GM23338 (cell line): ENCODE measurements at regions not wholly inside any gene's neighbourhood (a gene's known extent, or its start where the extent isn't known, plus 50 kb on each side); places are given as distances from the start of the nearest gene placed in this dataset.

Experiments
- ATAC-seq: fragments of 200-7000 bp; cut with Tn5 transposase; 3 replicates; pipeline ENCODE4 v1.9.1; 2020
- DNase-seq: peaks from one replicate; pipeline ENCODE4 v3.0.0-alpha.2; 2015; ENCODE audit warnings: low spot score
- H2AFZ ChIP-seq: fragments of 200-600 bp; sonication (generic); 2 replicates; pipeline ENCODE4 v1.8.0; 2016; ENCODE audit warnings: antibody characterized with exemption, mild to moderate bottlenecking, moderate library complexity
- H3F3A ChIP-seq: fragments of 200-600 bp; sonication (generic); replicated peaks from 2 replicates; pipeline ENCODE4 v1.8.0; 2017; ENCODE audit warnings: antibody characterized with exemption, mixed run types, low read depth
- H3K27ac ChIP-seq: fragments of 200-600 bp; sonication (generic); 2 replicates; pipeline ENCODE4 v1.6.1; 2016; ENCODE audit warnings: low read depth
- H3K27me3 ChIP-seq: fragments of 200-600 bp; sonication (generic); 2 replicates; pipeline ENCODE4 v1.8.0; 2016; ENCODE audit warnings: mild to moderate bottlenecking, mixed run types, moderate library complexity; ENCODE audit not compliant: insufficient read depth
- H3K36me3 ChIP-seq: fragments of 200-600 bp; sonication (generic); 2 replicates; pipeline ENCODE4 v1.8.0; 2016; ENCODE audit warnings: mild to moderate bottlenecking; ENCODE audit not compliant: insufficient read depth
- H3K4me1 ChIP-seq: fragments of 200-600 bp; sonication (generic); 2 replicates; pipeline ENCODE4 v1.8.0; 2016; ENCODE audit warnings: mild to moderate bottlenecking, moderate library complexity; ENCODE audit not compliant: insufficient read depth
- H3K4me2 ChIP-seq: fragments of 200-600 bp; sonication (generic); 2 replicates; pipeline ENCODE4 v1.7.1; 2017; ENCODE audit warnings: mixed run types
- H3K4me3 ChIP-seq: fragments of 200-600 bp; sonication (generic); 2 replicates; pipeline ENCODE4 v1.6.1; 2016; ENCODE audit warnings: mixed run types
- H3K79me2 ChIP-seq: fragments of 200-600 bp; sonication (generic); replicated peaks from 2 replicates; pipeline ENCODE4 v1.8.0; 2017; ENCODE audit warnings: mild to moderate bottlenecking; ENCODE audit not compliant: insufficient read depth
- H3K9me2 ChIP-seq: fragments of 200-600 bp; sonication (generic); 2 replicates; pipeline ENCODE4 v1.8.0; 2017; ENCODE audit not compliant: insufficient read depth
- H4K20me1 ChIP-seq: fragments of 200-600 bp; sonication (generic); replicated peaks from 2 replicates; pipeline ENCODE4 v1.8.0; 2017; ENCODE audit warnings: mild to moderate bottlenecking; ENCODE audit not compliant: insufficient read depth
- H3K27ac Mint-ChIP-seq: 2 replicates; pipeline ENCODE4 v1.8.0; 2020; ENCODE audit warnings: inconsistent platforms, mild to moderate bottlenecking, moderate library complexity, mixed read lengths
- H3K27me3 Mint-ChIP-seq: 3 replicates; pipeline ENCODE4 v1.8.0; 2022; ENCODE audit warnings: low read depth, mild to moderate bottlenecking, moderate library complexity, mixed read lengths, inconsistent platforms; ENCODE audit not compliant: insufficient read depth, poor library complexity
- H3K36me3 Mint-ChIP-seq: 3 replicates; pipeline ENCODE4 v1.8.0; 2021; ENCODE audit warnings: low read depth, mild to moderate bottlenecking, inconsistent platforms, moderate library complexity, mixed read lengths
- H3K4me1 Mint-ChIP-seq: 3 replicates; pipeline ENCODE4 v1.8.0; 2020; ENCODE audit warnings: mild to moderate bottlenecking, inconsistent platforms, mixed read lengths
- H3K4me3 Mint-ChIP-seq: 3 replicates; pipeline ENCODE4 v1.8.0; 2021; ENCODE audit warnings: moderate library complexity, mild to moderate bottlenecking, inconsistent platforms, mixed read lengths
- H3K9me3 Mint-ChIP-seq: 3 replicates; pipeline ENCODE4 v1.8.0; 2020; ENCODE audit warnings: moderate library complexity, mild to moderate bottlenecking, inconsistent platforms, mixed read lengths
- CREB1 ChIP-seq: fragments of 250-450 bp; sonication (Bioruptor Pico); IDR thresholded peaks from 2 replicates; pipeline ENCODE4 v1.5.0; 2020; ENCODE audit warnings: low read depth, mild to moderate bottlenecking, moderate library complexity
- CTCF ChIP-seq, 2 experiments: fragments of 200-600 bp in 1 of 2; sonication (generic) in 1 of 2; conservative IDR thresholded peaks; 2 replicates each; pipeline versions ENCODE4 v1.5.1 to v1.6.1; 2016 to 2017; ENCODE audit warnings: antibody characterized with exemption in 2 of 2, low read depth in 2 of 2, mild to moderate bottlenecking in 2 of 2, moderate library complexity in 1 of 2
- ETS1 ChIP-seq: IDR thresholded peaks from 2 replicates; pipeline ENCODE4 v1.6.1; 2016; ENCODE audit warnings: antibody characterized with exemption
- EZH2 ChIP-seq: fragments of 200-600 bp; sonication (generic); IDR thresholded peaks from one replicate; pipeline ENCODE4 v1.8.0; 2017; ENCODE audit warnings: antibody characterized with exemption, mild to moderate bottlenecking, low read depth; ENCODE audit not compliant: unreplicated experiment
- EZH2phosphoT487 ChIP-seq: fragments of 200-600 bp; sonication (generic); IDR thresholded peaks from one replicate; pipeline ENCODE4 v1.8.1; 2018; ENCODE audit warnings: antibody characterized with exemption; ENCODE audit not compliant: unreplicated experiment
- JUNB ChIP-seq: IDR thresholded peaks from one replicate; pipeline ENCODE4 v1.6.1; 2016; ENCODE audit warnings: antibody characterized with exemption; ENCODE audit not compliant: unreplicated experiment
- NANOG ChIP-seq: IDR thresholded peaks from 2 replicates; pipeline ENCODE4 v1.6.1; 2016; ENCODE audit warnings: antibody characterized with exemption, borderline replicate concordance
- POLR2AphosphoS5 ChIP-seq: IDR thresholded peaks from 2 replicates; pipeline ENCODE4 v1.6.1; 2016; ENCODE audit warnings: antibody characterized with exemption, low read depth
- REST ChIP-seq: IDR thresholded peaks from one replicate; pipeline ENCODE4 v1.6.1; 2018; ENCODE audit warnings: antibody characterized with exemption; ENCODE audit not compliant: unreplicated experiment
- STAT1 ChIP-seq: IDR thresholded peaks from one replicate; pipeline ENCODE4 v1.6.1; 2016; ENCODE audit warnings: antibody characterized with exemption; ENCODE audit not compliant: unreplicated experiment
- ZNF114 ChIP-seq: fragments of 250-450 bp; sonication (Bioruptor Pico); IDR thresholded peaks from 2 replicates; pipeline ENCODE4 v1.5.0; 2020; ENCODE audit warnings: mild to moderate bottlenecking, moderate library complexity
- ZNF331 ChIP-seq: fragments of 250-450 bp; sonication (Bioruptor Pico); IDR thresholded peaks from 2 replicates; pipeline ENCODE4 v1.5.0; 2020; ENCODE audit warnings: low read depth, mild to moderate bottlenecking, moderate library complexity
- ZNF462 ChIP-seq: fragments of 250-450 bp; sonication (Bioruptor Pico); IDR thresholded peaks from 2 replicates; pipeline ENCODE4 v1.5.0; 2020; ENCODE audit warnings: mild to moderate bottlenecking, moderate library complexity

GRCh38 chr4:32790803-32791202, 2070.6 kb downstream of the PCDH7 start:
- Mint-ChIP-seq H3K27me3 (no peaks in the 10 kb centered on the region), H3K27ac (no peak overlapping the region), H3K4me1 (no peaks in the 10 kb centered on the region), H3K4me3 (no peak overlapping the region), H3K9me3 (no peaks in the 10 kb centered on the region), H3K36me3 (no peaks in the 10 kb centered on the region)
- no peaks in the 10 kb centered on the region for H4K20me1 ChIP-seq
- ATAC-seq (no peak), DNase-seq (no peak)
- H3K4me3 ChIP-seq = no peak overlapping the region
- no peaks in the 10 kb centered on the region for H3K27me3 ChIP-seq
- H3K36me3 ChIP-seq = no peaks in the 10 kb centered on the region
- H3K4me2 ChIP-seq = no peak overlapping the region
- H3K4me1 ChIP-seq = 0 out of 2 replicates have a peak, but pooled peaks cover 3% of the 10 kb centered on the region
- H3K9me2 ChIP-seq = no peaks in the 10 kb centered on the region
- H2AFZ ChIP-seq = peak overlapping the region; percentile 76; the same call in 1 of the 2 replicates
- no peaks in the 10 kb centered on the region for H3K79me2 ChIP-seq
- no peak for TF ChIP-seq EZH2phosphoT487
- TF ChIP-seq REST = no peak
- no peak for TF ChIP-seq NANOG
- no peak for TF ChIP-seq POLR2AphosphoS5
- TF ChIP-seq ZNF114 (CRISPR knock-in tag) = no peak
- TF ChIP-seq JUNB = no peak
- TF ChIP-seq ZNF462 (CRISPR knock-in tag) = no peak
- no peak for TF ChIP-seq ZNF331 (CRISPR knock-in tag)
- TF ChIP-seq EZH2 = no peak
- no peak for TF ChIP-seq CTCF (conservative IDR thresholded peaks at IDR 0.05; ENCODE audit: low read depth in 2 of 2)
- no peak for TF ChIP-seq CREB1 (CRISPR knock-in tag)
- no peak for TF ChIP-seq ETS1
- TF ChIP-seq STAT1 = no peak
- no peaks in the 10 kb centered on the region for H3F3A ChIP-seq
- no peak overlapping the region for H3K27ac ChIP-seq
